DMS79 treated with DMSO at 0.1 percent for 48 hours (cell line): ENCODE measurements at regions not wholly inside any gene's neighbourhood (a gene's known extent, or its start where the extent isn't known, plus 50 kb on each side); places are given as distances from the start of the nearest gene placed in this dataset.
"Not testable (repeated sequence)": the region's sequence is repeated elsewhere in the genome, so short reads cannot be mapped to it uniquely, and the experiment has no call there.

Experiments
- DNase-seq: peaks from one replicate; lab custom pipeline; 2025; lab: John Stamatoyannopoulos, UW

- no peak for DNase-seq
These were observed 210.8 kb upstream of the PLD5 start for GRCh38 chr1:242735323-242735722.

DNA sequence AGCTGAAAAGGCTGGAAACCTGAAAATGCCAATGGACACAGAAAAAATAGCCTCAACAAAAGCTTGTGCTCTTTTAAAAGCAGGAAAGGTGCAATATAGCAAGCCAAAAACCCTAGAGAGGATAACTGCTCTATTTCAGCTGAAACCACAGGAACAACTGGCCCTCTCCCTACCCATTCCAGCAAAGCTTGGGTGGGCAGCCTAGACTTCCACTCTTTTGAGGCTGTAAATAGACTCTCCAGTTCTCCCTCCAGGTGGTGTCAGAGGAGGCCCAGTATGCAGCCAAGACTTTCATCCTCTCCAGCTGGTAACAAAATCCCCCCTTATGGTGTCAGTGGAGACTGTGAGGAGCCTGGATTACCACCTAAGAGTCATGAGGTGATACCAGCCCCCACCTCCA is 206.9 kb upstream of the PLD5 start:
- DNase-seq = no peak

- no peak for DNase-seq
These were observed 204.2 kb upstream of the PLD5 start for GRCh38 chr1:242728696-242729095.

DNA sequence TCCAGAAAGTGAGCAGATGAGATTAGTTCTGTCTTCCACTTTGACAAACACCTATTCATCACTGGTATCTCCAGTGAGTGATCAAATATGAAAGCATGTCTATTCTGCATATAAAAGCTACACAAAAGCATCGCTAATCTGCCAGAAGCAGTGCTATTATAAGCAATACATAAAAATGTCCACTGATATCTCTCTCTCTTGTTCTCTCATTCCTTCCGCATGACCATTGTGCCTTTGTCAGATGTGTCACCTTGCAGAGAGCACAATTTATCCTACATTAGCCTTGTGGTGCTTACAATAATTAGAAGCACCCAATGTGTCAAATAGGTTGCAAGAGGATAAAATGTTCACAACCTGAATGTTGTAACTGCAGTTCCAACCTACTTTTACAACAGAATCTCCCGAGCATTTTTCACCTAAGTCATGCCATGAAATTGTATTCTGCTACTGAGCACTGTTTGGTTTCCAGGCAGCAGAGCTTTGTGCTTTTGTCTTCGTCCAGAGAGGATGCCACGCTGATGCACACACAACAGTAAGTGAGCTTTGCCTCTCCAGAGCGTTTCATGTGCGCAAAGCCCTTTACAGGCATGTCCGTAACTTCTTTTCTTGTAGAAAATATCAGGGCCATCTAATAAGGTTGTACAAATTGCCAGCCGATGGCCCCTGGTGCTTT is 198.7 kb upstream of the PLD5 start:
- DNase-seq = no peak

DNA sequence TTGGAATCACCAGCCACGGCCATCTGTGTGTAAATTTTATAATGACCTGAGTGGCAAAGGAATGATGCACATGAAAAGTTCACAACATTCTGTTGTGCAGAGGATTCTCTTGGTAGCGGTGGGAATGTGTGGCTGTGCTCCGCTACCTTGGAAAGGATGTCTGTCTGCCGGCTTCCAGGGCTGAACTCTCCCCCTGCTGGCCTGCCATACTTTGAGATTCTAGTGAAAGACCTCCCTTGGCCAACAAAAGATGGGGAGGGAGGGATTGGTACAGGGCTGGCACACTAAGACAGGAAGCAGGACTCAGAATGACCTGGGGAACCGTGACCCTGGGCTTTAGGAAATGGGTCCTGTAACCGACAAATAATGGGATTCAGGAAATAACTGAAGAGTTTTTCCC is 194.5 kb upstream of the PLD5 start:
- DNase-seq = no peak

GRCh38 chr1:242712248-242712647 is 187.8 kb upstream of the PLD5 start:
- DNase-seq = no peak

GRCh38 chr1:242710847-242711246 is 186.3 kb upstream of the PLD5 start:
- no peak for DNase-seq

- DNase-seq = no peak
These were observed 185.8 kb upstream of the PLD5 start for GRCh38 chr1:242710286-242710685.

DNA sequence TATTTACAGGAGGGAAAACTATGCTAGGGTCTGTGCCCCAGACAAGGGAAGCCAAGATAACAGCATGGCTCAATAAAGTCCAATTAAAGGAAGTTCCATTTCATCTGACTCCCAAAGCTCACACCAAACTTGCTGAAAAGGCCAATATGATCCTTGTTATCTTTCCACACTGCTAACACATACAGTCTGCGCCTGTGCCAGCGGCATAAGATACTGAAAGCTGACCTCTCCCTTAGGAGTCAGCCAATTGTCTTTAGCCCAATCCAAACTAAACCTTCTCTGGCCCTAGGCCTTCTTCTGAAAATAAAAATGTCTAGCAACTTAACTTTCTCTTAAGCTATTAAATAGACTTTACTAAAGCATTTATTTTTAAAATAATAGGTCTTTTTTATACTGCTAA is 179.0 kb upstream of the PLD5 start:
- DNase-seq = no peak

DNA sequence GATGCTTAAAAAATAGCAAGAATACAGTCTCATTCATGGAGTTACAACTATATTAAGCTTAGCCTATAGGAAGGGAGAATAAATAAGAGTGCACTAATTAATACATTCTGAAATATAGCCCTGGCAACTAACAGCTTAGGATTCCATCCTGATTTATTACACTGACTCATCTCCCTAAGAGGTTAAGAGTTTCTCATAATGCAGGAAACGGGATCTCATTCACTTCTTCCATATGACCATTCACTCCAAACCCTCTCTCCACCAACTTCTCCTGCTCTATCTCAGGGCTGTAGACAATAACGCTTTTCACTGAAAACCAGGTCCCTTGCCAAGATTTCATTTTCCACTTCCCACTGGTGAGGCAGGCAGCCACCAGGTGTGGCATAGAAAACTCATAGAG is 168.5 kb upstream of the PLD5 start:
- no peak for DNase-seq

DNA sequence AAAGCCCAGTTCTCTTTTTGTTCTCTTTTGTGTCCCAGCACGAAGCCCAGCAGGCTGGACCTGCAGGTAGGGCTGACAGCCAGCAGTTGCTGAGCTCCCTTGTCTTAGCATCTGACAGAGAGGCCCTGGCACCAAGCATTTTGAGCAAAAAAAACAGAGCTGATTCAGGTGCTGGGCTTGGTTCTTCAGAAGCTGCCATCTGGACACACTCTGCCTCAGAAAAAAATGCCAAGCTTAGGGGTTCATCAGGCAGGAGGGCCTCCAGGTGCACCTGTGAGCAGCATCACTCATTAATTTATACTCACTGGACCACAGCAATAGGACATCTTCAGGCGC is 167.1 kb upstream of the PLD5 start:
- DNase-seq = no peak

- no peak for DNase-seq
These were observed 166.5 kb upstream of the PLD5 start for GRCh38 chr1:242690849-242691609.

DNA sequence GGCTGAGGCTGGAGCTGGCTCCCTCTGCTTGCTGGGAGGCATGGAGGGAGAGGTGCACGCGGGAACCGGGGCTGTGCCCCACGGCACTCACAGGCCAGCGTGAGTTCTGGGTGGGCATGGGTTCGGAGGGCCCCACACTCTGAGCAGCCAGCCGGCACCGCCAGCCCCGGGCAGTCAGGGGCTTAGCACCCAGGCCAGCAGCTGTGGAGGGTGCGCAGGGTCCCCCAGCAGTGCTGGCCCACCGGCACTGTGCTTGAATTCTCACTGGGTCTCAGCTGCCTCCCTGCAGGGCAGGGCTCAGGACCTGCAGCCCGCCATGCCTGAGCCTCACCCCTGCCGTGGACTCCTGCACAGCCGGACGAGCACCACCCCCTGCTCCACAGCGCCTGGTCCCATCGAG is 164.9 kb upstream of the PLD5 start:
- DNase-seq = no peak

DNA sequence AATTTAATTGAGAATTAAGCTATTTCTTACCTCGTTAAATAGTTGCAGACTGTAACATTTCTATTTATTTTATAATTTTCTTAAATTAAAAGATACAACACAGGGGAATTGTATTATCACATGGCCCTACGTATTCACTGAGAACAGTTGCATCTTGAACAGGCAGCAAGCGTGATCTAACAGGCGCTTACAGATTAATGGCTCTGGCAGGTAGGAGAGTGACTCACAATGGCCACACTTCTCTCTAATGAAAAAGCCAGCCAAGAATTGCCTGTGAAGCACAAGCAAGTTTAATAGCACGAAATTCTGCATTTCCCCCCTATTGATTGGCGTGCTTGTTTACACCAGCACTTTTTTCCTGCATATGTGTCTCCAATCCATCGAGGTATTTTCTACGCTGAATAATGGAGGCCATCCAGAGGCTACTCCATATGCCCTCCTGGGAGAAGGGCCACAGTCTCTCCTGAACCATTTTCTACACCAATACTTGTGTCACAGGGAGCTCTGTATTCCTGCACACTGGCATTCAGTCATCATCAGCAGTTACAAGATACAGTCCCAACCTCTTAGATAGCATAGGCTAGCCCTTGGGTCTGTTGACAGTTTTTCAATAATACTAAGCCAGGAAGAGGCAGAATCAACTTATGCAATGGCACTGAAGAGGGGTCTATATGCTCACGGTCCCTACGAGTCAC is 150.6 kb upstream of the PLD5 start:
- no peak for DNase-seq

DNA sequence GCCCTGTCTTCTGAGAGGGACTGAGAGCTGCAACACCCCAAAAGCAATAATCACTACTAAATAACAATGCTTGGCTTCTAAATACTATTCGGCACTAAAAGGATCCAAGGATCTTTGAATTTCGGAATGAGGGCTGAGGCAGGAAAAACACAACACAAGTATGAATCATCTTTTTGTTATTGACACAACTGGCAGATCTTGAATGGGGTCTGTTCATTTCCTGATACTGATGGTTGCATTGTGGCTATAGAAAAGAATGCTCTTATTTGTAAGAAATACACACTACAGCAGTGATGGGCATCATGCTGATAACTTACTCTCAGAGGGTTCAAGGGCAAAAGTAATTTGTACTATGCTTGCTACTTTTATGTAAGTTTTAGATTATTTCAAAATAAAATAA is 149.2 kb upstream of the PLD5 start:
- no peak for DNase-seq

- not testable (repeated sequence) for DNase-seq
These were observed 148.7 kb upstream of the PLD5 start for GRCh38 chr1:242673165-242673564.

DNA sequence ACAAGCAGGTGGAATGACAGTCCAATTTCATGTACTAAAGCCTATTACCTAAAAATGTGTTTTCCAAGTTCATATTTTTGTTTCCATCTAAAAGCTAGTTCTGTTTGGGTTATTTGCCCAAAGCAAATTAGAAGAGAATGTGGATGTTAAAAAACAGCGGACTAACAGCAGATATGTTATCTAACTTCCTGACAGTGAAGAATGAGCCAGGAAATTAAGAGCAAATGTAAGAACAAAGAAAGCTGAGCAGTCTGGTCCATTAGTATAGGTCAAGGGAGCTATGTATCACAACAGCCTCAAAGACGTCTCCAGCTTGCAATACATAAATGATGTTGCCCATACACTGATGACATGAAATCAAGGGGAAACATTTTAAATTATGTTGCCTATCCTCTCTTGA is 145.5 kb upstream of the PLD5 start:
- no peak for DNase-seq

DNA sequence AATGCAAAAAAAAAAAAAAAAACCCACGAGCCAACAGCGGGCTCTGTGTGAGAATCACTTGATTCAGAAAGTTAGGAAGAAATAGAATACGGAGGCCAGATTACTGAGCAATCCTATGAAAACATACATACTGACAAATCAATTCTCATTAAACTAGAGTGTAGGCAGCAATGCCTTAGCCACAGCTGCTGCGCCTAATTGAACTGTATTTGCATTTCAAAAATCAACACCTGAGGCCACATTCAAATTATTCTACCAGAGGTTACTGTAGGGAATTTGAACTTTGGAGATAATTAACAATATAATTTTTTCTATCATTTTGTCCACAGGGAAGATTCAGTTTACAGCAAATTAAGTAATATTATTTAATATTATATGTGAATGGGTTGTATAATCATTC is 138.4 kb upstream of the PLD5 start:
- DNase-seq = no peak

GRCh38 chr1:242653772-242654171 is 129.3 kb upstream of the PLD5 start:
- not testable (repeated sequence) for DNase-seq

DNA sequence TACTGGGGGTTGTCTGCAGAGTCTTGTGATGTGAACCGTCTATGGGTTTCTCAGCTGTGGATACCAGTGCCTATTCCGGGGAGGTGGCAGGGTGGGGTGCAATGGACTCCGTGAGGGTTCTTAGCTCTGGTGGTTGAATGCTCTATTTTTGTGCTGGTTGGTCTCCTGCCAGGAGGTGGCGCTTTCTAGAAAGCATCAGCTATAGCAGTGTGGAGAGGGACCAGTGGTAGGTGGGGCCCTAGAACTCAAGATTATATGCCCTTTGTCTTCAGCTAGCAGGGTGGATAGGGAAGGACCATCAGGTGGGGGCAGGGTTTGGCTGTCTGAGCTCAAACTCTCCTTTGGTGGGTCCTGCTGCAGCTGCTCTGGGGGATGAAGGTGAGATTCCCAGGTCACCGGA is 127.3 kb upstream of the PLD5 start:
- DNase-seq = no peak

- no peak for DNase-seq
These were observed 117.0 kb upstream of the PLD5 start for GRCh38 chr1:242641461-242641860.

DNA sequence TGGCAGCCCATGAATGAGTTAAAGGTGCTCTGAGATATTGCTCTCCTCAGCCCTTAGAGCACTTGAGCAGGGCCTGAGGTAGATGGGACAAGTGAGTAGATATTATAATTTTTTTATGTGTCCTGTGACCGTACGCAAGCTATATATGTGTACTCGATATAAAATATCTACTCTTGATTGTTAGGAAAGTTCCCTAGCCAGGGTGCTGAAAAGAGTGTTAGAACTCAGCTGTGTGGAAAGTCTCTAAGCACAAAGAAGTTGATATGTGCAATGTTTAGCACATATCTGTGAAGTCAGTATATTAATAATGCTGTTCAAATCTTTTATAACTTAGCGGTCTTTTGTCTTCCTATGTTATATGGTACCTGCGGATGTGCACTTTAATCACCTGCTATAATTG is 114.6 kb upstream of the PLD5 start:
- DNase-seq = no peak

GRCh38 chr1:242634732-242635131 is 110.2 kb upstream of the PLD5 start:
- DNase-seq = no peak
